ENCODE measurements at regions not wholly inside any gene's neighbourhood (a gene's known extent, or its start where the extent isn't known, plus 50 kb on each side); places are given as distances from the start of the nearest gene placed in this dataset.
"Not testable (repeated sequence)": the region's sequence is repeated elsewhere in the genome, so short reads cannot be mapped to it uniquely, and the experiment has no call there.

DNA sequence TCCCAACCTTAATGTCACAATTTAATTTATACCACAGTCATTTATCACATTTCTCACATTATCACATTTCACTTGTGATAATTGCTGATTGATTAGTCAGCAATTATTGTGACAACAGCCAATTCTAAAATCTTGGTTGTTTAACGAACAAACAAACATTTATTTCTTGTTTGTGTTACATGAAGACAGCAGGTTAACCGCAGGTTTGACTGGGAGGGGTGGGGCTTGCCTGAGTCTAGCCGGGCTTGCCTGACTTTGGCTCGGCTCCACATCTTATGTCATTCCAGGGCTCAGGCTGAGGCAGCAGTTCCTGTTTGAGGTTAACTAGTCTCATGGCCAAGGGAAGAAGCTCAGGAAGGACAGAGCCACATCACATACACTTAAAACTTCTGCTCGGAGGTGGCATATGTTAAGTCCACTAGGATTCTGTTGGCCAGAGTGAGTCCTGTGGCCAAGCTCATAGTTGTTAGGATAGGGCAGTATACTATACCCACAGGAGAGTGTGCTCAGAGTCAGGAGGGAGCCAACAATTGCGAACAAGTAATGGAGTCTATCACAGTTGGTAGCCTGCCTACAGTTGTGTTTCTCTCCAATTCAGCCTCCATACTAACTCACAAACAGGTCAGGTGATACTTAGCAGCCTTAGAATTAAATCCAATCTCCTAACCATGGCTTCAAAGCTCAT lies 90.0 kb upstream of the IFNGR1 start:
- WGBS, 10 experiments, result 17 to 100% (median 45%) methylated on average over 1 to 5 of the region's 6 CpGs; no CpG with 5 or more reads in 1 of the 10 experiments
- no peak overlapping the region for H3K4me3 ChIP-seq
- ATAC-seq (replicated peaks in 6 of 8), result peak in 7 of 8 experiments; percentile 35 to 98 (median 46)
- in situ Hi-C loops (cut with MboI; ENCODE audit: low pct_unique_long_range_greater_than_20kb in 2 of 9, low sequenced_read_pairs in 9 of 9, unreplicated experiment in 9 of 9), result no loop called here
- peaks cover 2 to 4% of the 10 kb centered on the region in 2 donors for H3K4me1 ChIP-seq (replicated peaks in 1 of 2)
- H3K27ac ChIP-seq, result no peak overlapping the region

GRCh38 chr6:137307163-137307854 lies 88.1 kb upstream of the IFNGR1 start:
- no peak overlapping the region for H3K27ac ChIP-seq
- no peak overlapping the region for H3K4me3 ChIP-seq
- 60 to 95% (median 88%) methylated on average over 1 to 8 of the region's 8 CpGs; no CpG with 5 or more reads in 1 of the 10 experiments for WGBS, 10 experiments
- ATAC-seq (replicated peaks in 6 of 8), result no peak
- in situ Hi-C loops (cut with MboI; ENCODE audit: low pct_unique_long_range_greater_than_20kb in 2 of 9, low sequenced_read_pairs in 9 of 9, unreplicated experiment in 9 of 9), result no loop called here
- H3K4me1 ChIP-seq (replicated peaks in 1 of 2), result peaks cover 2 to 4% of the 10 kb centered on the region in 2 donors

DNA sequence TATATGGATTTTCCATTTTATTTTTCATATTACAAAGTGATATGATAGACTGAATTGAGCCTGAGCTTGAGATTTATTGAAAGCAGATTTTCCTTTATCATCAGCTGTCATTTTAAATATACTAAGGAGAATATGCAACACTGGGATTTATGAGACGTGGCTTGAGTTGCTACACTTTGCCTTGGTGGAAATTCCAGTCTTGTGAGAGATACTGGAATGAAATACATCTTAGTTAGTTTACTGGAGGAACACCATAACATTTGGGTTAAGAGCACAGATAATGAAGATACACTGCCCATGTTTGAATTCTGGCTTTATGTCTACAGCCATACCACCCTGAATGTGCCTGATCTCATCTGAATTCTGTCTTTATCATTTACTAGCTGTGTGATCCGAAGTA lies 86.5 kb upstream of the IFNGR1 start:
- 14 to 100% (median 56%) methylated on average over 1 to 2 of the region's 2 CpGs; no CpG with 5 or more reads in 3 of the 10 experiments for WGBS, 10 experiments
- in situ Hi-C loops (cut with MboI; ENCODE audit: low pct_unique_long_range_greater_than_20kb in 2 of 9, low sequenced_read_pairs in 9 of 9, unreplicated experiment in 9 of 9), result no loop called here
- H3K4me3 ChIP-seq, result no peak overlapping the region
- ATAC-seq (replicated peaks in 6 of 8), result no peak
- H3K27ac ChIP-seq, result no peak overlapping the region
- peaks cover 2 to 4% of the 10 kb centered on the region in 2 donors for H3K4me1 ChIP-seq (replicated peaks in 1 of 2)

- 42 to 100% (median 88%) methylated on average over 1 to 4 of the region's 4 CpGs for WGBS, 10 experiments
- no peak for ATAC-seq (replicated peaks in 6 of 8)
- H3K27ac ChIP-seq, result no peak overlapping the region
- H3K4me3 ChIP-seq, result no peak overlapping the region
- in situ Hi-C loops (cut with MboI; ENCODE audit: low pct_unique_long_range_greater_than_20kb in 2 of 9, low sequenced_read_pairs in 9 of 9, unreplicated experiment in 9 of 9), result no loop called here
- H3K4me1 ChIP-seq (replicated peaks in 1 of 2), result peaks cover 2 to 4% of the 10 kb centered on the region in 2 donors
Measured at GRCh38 chr6:137304020-137304780, 85.0 kb upstream of the IFNGR1 start.

GRCh38 chr6:137303441-137303840 lies 84.3 kb upstream of the IFNGR1 start:
- in situ Hi-C loops (cut with MboI; ENCODE audit: low pct_unique_long_range_greater_than_20kb in 2 of 9, low sequenced_read_pairs in 9 of 9, unreplicated experiment in 9 of 9), result no loop called here
- 80 to 100% (median 83%) methylated on average over 1 to 2 of the region's 2 CpGs; no CpG with 5 or more reads in 5 of the 10 experiments for WGBS, 10 experiments
- H3K4me3 ChIP-seq, result no peak overlapping the region
- no peak for ATAC-seq (replicated peaks in 6 of 8)
- H3K27ac ChIP-seq, result no peak overlapping the region
- peaks cover 0 to 2% of the 10 kb centered on the region in 2 donors for H3K4me1 ChIP-seq (replicated peaks in 1 of 2)

- Histone ChIP-seq H3K4me1 (replicated peaks in 1 of 2) (peaks cover 0 to 2% of the 10 kb centered on the region in 2 donors), H3K27ac (no peak overlapping the region), H3K4me3 (no peak overlapping the region)
- peak in 1 of 8 experiments; percentile 68 for ATAC-seq (replicated peaks in 6 of 8)
- 22 to 90% (median 57%) methylated on average over 1 to 3 of the region's 3 CpGs; no CpG with 5 or more reads in 1 of the 10 experiments for WGBS, 10 experiments
- in situ Hi-C loops (cut with MboI; ENCODE audit: low pct_unique_long_range_greater_than_20kb in 2 of 9, low sequenced_read_pairs in 9 of 9, unreplicated experiment in 9 of 9), result loop anchor here in 2 of 9 experiments (25.0 kb wide), 1 partner anchor 338 kb away; no protein-coding TSS in a partner anchor
Measured at GRCh38 chr6:137299681-137300080, 80.5 kb upstream of the IFNGR1 start.

- Histone ChIP-seq H3K4me3 (no peak overlapping the region), H3K4me1 (replicated peaks in 1 of 2) (peaks cover 0 to 2% of the 10 kb centered on the region in 2 donors), H3K27ac (no peak overlapping the region)
- WGBS, 10 experiments, result 0 to 59% (median 25%) methylated on average over 1 to 5 of the region's 5 CpGs; no CpG with 5 or more reads in 2 of the 10 experiments
- peak in 5 of 8 experiments; percentile 28 to 69 (median 63) for ATAC-seq (replicated peaks in 6 of 8)
- in situ Hi-C loops (cut with MboI; ENCODE audit: low pct_unique_long_range_greater_than_20kb in 2 of 9, low sequenced_read_pairs in 9 of 9, unreplicated experiment in 9 of 9), result loop anchor here in 2 of 9 experiments (25.0 kb wide), 1 partner anchor 339 kb away; no protein-coding TSS in a partner anchor
Measured at GRCh38 chr6:137297887-137298286, 78.7 kb upstream of the IFNGR1 start.

GRCh38 chr6:137292326-137292725 lies 73.1 kb upstream of the IFNGR1 start:
- not testable (repeated sequence) for ATAC-seq (replicated peaks in 6 of 8); H3K4me1 ChIP-seq (replicated peaks in 1 of 2); H3K27ac ChIP-seq; H3K4me3 ChIP-seq
- 67 to 100% (median 82%) methylated on average over 1 to 3 of the region's 3 CpGs; no CpG with 5 or more reads in 4 of the 10 experiments for WGBS, 10 experiments
- in situ Hi-C loops (cut with MboI; ENCODE audit: low pct_unique_long_range_greater_than_20kb in 2 of 9, low sequenced_read_pairs in 9 of 9, unreplicated experiment in 9 of 9), result loop anchor here in 2 of 9 experiments (25.0 kb wide), 1 partner anchor 345 kb away; no protein-coding TSS in a partner anchor

DNA sequence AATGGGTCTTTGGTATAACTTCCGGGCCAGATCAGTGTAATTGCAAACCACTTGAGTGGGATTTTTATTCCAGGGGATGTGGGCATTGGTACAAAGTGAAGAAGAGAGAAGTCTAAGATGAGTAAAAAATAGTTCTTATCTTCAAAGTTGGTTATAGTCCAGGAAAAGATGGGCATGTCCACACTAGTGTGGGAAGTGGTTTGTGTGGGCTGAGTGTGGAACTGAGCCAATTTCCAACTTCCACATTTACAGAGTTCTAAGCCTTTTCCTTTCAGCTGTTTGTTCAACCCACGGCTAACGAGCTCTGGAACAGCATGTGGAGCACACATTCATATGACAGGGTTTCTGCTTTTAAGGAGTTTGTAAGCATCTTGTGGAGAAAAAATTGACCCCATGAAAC lies 72.3 kb upstream of the IFNGR1 start:
- WGBS, 10 experiments, result 7 to 100% (median 89%) methylated on average over 1 to 3 of the region's 3 CpGs; no CpG with 5 or more reads in 1 of the 10 experiments
- peak in 1 of 8 experiments; percentile 32 for ATAC-seq (replicated peaks in 6 of 8)
- no peak overlapping the region for H3K4me3 ChIP-seq
- H3K4me1 ChIP-seq (replicated peaks in 1 of 2), result no peaks in the 10 kb centered on the region
- in situ Hi-C loops (cut with MboI; ENCODE audit: low pct_unique_long_range_greater_than_20kb in 2 of 9, low sequenced_read_pairs in 9 of 9, unreplicated experiment in 9 of 9), result loop anchor here in 2 of 9 experiments (25.0 kb wide), 1 partner anchor 346 kb away; no protein-coding TSS in a partner anchor
- no peak overlapping the region for H3K27ac ChIP-seq

DNA sequence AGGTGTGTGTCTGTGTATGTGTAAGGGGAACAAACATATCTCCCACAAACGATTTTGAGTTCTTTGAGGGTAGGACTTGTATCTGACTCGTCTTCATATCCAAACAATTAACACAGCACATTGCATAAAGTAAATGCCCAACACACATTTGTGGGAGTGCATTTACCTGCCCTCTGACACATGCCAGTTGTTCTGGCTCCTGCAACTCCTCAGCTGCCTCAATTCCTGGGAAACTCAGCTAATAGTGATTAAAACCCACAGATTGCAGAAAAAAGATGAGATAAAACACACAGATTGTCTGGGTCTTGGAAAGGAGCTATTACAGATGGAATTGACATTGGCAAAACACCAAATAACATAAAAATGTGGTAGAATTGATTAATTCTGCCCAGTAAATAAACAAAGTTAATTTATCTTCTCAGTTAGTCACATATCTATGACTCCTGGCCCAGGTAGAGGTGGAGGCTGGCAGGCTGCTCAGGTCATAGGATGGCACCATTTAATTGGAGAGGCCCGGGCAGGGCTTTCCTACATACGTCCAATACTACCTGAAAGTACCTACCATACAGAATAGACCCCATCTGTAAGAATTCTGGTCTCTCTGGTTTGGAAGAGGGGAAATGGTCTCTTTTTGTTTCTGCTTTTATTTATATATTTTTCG lies 71.5 kb upstream of the IFNGR1 start:
- in situ Hi-C loops (cut with MboI; ENCODE audit: low pct_unique_long_range_greater_than_20kb in 2 of 9, low sequenced_read_pairs in 9 of 9, unreplicated experiment in 9 of 9), result loop anchor here in 2 of 9 experiments (25.0 kb wide), 1 partner anchor 347 kb away; no protein-coding TSS in a partner anchor
- Histone ChIP-seq H3K4me3 (no peak overlapping the region), H3K27ac (no peak overlapping the region), H3K4me1 (replicated peaks in 1 of 2) (no peaks in the 10 kb centered on the region)
- ATAC-seq (replicated peaks in 6 of 8), result no peak
- 0 to 100% (median 50%) methylated on average over 1 to 5 of the region's 5 CpGs; no CpG with 5 or more reads in 1 of the 10 experiments for WGBS, 10 experiments

- ATAC-seq (replicated peaks in 6 of 8), result no peak
- Histone ChIP-seq H3K4me1 (replicated peaks in 1 of 2) (no peaks in the 10 kb centered on the region), H3K27ac (no peak overlapping the region), H3K4me3 (no peak overlapping the region)
- 80 to 100% (median 100%) methylated on average over 1 of the region's 1 CpG; no CpG with 5 or more reads in 2 of the 10 experiments for WGBS, 10 experiments
- in situ Hi-C loops (cut with MboI; ENCODE audit: low pct_unique_long_range_greater_than_20kb in 2 of 9, low sequenced_read_pairs in 9 of 9, unreplicated experiment in 9 of 9), result loop anchor here in 2 of 9 experiments (25.0 kb wide), 1 partner anchor 350 kb away; no protein-coding TSS in a partner anchor
Measured at GRCh38 chr6:137286916-137287315, 67.7 kb upstream of the IFNGR1 start.

DNA sequence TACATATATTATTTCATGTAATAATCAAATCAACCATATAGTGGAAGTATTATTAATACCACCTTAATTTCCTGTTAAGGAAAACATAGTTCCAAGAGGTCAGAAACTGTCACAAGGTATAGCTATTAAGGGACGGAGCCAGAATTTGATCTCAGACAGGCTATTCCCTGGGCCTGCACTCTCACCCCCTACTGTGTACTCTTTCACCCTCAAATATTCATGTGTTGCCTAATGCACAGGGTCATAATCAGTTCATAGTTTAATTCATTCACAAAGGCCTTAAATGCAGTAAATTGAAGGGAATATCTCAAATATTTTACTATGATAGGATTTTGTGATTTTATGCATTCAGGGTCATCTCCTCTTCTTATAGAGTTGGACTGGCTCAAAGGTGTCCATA lies 67.2 kb upstream of the IFNGR1 start:
- in situ Hi-C loops (cut with MboI; ENCODE audit: low pct_unique_long_range_greater_than_20kb in 2 of 9, low sequenced_read_pairs in 9 of 9, unreplicated experiment in 9 of 9), result loop anchor here in 2 of 9 experiments (25.0 kb wide), 1 partner anchor 351 kb away; no protein-coding TSS in a partner anchor
- Histone ChIP-seq H3K4me3 (no peak overlapping the region), H3K27ac (no peak overlapping the region), H3K4me1 (replicated peaks in 1 of 2) (no peaks in the 10 kb centered on the region)
- WGBS, 10 experiments, result 83 to 100% (median 93%) methylated on average over 1 of the region's 1 CpG; no CpG with 5 or more reads in 4 of the 10 experiments
- no peak for ATAC-seq (replicated peaks in 6 of 8)

Measured in motor neuron (in vitro differentiated cells).